ENCODE measurements at regions not wholly inside any gene's neighbourhood (a gene's known extent, or its start where the extent isn't known, plus 50 kb on each side); places are given as distances from the start of the nearest gene placed in this dataset.
"Not testable (repeated sequence)": the region's sequence is repeated elsewhere in the genome, so short reads cannot be mapped to it uniquely, and the experiment has no call there.

GRCh38 chr9:85137696-85138095, 468.2 kb downstream of the NTRK2 start:
- no peak for DNase-seq

DNA sequence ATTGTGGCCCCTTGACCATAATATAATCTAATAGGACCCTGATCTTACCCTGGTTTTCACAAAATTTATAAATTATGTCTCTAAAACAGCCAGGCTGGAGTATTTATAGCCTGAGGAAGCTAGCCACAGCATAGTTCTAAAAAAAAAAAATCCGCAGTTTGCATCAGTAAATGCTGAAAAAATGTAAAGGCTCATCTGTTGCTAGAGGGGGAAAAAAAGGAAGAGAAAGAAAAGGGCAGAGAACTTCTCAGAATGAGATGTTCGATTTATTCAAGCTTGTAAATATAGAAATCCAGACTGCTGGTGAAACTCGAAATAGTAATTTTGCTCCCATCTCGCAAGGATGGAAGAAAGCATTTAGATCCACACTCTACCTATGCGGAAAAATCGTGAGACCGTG, 467.5 kb downstream of the NTRK2 start:
- DNase-seq: no peak

- no peak for DNase-seq
These were observed 467.0 kb downstream of the NTRK2 start for GRCh38 chr9:85136507-85136906.

DNA sequence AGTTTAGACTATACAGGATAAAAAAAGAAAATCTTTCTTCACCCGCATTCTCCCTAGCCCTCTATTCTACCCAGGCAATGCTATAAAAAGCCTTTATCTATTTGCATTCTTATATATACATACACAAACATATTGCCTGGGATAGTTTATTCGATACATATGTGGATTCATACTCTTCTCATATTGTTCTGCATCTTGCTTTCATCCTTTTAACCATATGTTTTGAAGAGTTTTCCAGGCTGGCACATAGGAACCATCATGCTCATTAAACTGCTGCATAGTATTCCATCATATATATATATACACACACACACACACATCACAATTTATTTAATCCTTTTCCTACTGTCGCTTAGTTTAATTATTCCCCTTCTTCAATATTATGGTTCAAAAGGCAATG, 461.2 kb downstream of the NTRK2 start:
- DNase-seq: no peak

- no peak for DNase-seq
These were observed 460.7 kb downstream of the NTRK2 start for GRCh38 chr9:85130260-85130659.

DNA sequence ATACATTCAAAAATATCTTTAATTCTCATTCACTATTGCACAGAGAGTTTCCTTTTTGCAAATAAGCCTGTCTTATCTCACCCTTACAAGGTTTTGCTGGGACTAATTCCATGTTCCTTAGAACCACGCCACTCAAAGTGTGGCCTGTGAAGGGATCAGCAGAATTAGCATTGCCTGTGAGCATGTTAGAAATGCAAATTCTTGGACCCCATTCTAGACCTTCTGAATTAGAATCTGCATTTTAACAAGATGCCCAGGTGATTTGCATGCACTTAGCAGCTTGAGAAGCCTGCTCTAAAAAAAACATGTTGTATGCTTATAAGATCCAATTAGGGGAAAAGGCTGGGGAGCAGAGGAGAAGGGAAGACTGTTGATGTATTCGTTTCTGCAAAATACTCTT, 460.0 kb downstream of the NTRK2 start:
- DNase-seq: no peak

GRCh38 chr9:85118990-85119755, 449.6 kb downstream of the NTRK2 start:
- DNase-seq: no peak

DNA sequence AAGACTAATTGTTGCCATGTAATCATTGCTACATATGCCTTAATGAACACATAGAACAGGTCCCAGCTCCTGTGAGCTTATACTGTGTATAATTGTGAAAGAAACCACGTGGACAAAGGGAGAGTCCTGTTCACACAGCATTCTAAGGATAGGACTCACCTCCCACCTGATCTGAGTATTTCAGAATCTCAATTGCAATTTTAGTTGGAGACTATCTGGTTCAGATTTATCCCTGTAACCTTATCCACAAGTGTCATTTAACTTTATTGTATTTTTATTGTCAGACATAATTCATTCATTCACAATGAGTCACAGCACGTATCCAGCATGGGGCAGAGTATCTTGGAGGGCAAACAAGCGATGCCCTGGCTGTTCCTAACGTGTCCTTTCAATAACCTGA, 448.3 kb downstream of the NTRK2 start:
- DNase-seq: no peak

DNA sequence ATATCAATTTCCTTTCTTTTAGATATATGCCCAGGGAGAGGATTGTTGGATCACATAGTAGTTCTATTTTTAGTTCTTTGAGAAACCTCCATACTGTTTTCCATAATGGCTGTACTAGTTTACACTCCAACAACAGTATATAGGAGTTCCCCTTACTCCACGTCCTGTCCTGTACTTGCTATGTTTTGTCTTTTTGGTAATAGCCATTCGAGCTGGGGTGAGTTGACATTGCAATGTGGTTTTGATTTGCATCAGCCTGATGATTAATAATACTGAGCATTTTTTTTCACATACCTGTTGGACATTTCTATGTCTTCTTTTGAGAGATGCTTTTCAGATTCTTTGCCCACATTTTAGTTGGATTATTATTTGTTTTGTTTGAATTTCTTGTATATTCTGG, 445.9 kb downstream of the NTRK2 start:
- DNase-seq: no peak

- no peak for DNase-seq
These were observed 445.3 kb downstream of the NTRK2 start for GRCh38 chr9:85114799-85115198.

DNA sequence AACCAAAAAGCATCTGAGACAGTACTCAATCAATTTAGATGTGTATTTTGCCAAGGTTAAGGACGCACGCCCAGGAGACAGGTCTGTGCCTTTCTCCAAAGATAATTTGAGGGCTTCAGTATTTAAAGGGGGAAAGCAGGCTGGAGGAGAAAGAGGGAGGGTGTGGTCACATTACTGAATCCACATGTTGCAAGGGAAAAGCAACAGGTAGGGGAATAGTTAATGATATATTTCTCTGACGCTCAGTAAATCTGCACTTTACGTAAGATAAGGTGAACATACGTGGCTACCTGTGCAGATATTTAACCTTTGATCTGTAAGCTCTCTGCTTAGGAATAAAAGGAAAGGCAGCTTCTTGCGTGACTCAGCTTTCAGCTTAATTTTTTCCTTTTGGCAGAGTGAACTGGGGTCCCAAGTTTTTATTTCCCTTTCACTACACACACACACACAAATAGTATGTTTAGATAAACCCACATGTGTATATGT, 443.4 kb downstream of the NTRK2 start:
- DNase-seq: no peak

DNA sequence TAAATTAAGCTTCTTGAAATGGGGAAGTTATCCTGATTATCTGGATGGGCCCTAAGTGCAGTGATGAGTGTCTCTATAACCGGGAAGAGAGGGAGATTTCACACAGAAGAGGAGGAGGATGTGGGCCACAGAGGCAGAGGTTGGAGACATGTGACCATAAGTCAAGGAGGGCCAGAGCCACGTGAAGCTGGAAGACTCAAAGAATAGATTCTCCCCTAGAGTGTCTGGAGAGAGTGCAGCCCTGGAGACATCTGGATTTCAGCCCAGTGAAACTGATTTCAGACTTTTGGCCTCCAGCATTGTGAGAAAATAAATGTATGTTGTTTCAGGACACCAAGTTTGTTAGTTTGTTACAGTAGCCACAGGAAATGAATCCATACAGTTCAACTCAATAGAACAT, 442.9 kb downstream of the NTRK2 start:
- no peak for DNase-seq

DNA sequence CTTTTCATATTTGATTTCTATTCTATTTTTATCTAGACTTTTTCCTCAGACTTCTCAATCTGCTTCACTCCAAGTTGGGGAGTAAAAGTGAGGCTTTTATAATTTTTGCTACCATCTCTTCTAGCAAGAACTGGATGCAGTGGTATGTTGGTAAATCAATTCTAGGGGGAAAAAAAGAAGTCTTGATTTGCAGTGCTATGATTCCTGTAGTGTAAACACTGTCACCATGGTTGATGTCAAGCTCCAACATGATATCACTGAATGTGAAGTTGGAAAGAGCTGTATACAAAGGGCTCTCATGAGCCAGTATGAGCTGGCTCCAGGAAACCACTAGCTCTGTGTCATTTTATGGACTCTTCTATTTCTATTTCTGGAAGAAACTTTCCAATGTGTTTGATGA, 439.2 kb downstream of the NTRK2 start:
- DNase-seq: no peak

DNA sequence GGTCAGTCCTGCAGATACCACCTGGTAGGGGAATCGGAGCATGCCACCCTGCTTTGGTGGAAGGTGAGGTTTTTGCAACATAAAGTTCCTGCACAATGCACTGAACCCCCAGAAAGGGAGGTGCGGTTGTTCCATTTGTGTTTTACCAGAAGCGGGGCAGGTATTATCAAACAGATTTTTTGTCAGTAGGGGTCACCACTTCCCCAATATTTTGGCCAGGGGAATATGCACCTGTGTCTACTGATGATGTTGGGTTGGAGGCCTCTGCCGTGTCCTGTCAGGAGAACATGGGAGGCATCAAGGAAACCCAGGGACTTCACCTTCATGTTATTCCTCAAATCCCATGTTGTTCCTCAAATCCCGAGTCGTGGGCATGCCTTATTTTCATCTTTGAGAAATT, 438.7 kb downstream of the NTRK2 start:
- DNase-seq: no peak

GRCh38 chr9:85089188-85089969, 419.9 kb downstream of the NTRK2 start:
- DNase-seq: no peak

DNA sequence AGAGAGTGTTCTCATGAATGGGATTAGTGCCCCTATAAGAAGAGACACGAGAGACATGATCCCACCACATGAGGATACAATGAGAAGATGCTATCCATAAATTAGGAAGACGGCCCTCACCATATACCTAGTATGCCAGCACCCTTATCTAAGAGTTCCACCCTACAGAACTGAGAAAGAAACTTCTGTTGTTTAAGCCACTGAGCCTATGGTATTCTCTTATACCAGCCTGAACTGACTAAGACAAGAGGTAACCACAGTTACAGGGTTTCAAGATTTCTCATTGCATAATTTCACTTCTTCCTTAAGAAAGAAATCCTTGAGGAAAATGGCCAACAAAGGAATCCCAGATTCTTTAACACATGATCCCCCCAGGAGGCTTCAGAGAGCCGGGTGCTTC, 412.4 kb downstream of the NTRK2 start:
- DNase-seq: no peak

DNA sequence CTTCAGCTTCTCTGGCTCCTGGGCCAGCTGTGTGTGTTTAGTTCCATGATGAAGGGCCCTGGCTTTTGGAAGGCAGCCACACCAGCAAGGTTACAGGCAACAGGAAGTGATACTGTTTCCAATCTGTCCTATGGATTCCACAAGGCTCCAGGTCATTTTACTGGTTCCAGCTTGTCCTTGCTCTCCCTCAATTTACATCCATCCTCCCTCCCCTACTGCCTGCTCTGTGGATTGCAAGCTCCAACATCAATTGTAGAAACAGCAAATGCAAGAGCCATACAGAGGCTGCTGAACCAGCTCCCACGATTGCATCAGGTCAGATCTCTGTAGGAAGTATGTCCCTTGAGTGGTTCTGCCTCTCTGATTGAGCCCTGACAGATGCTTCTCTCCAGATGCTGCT, 409.8 kb downstream of the NTRK2 start:
- no peak for DNase-seq

DNA sequence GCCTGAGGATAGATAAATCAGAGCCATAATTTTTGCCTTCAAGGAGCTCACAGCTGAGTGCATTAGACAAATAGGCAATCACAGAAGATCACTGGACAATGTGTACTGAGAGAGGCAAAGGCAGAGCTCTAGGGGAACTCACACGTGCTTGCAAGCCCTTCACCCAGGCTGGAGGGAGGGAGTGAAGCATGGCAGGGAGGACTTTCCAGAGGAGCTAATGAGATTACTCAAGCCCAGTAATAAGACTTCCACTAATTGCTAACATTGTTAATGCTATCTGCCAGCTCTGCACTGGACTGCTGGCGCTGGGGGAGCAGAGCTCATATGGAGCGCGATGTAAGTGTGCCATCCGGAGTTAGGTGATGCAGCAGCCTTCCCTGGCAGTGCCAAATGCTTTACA, 408.4 kb downstream of the NTRK2 start:
- DNase-seq: no peak

DNA sequence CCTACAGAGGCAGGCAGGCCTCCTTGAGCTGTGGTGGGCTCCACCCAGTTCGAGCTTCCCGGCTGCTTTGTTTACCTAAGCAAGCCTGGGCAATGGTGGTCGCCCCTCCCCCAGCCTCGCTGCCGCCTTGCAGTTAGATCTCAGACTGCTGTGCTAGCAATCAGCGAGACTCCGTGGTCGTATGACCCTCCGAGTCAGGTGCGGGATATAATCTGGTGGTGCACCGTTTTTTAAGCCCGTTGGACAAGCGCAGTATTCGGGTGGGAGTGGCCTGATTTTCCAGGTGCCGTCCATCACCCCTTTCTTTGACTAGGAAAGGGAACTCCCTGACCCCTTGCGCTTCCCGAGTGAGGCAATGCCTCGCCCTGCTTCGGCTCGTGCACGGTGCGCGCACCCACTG, 407.6 kb downstream of the NTRK2 start:
- DNase-seq: not testable (repeated sequence)
